Activated T-cell treated with anti-CD3 and anti-CD28 coated beads, Interleukin-2, amount 50 U/mL, for 72 hours (primary cell): ENCODE measurements at regions not wholly inside any gene's neighbourhood (a gene's known extent, or its start where the extent isn't known, plus 50 kb on each side); places are given as distances from the start of the nearest gene placed in this dataset.

Experiments
- ATAC-seq, 2 donors: fragments of 150-1000 bp; cut with Tn5 transposase; replicated peaks in 1 of 2; 2 replicates each; pipeline ENCODE4 v1.10.0; 2021; ENCODE audit warnings: moderate library complexity in 2 of 2, mild to moderate bottlenecking in 1 of 2
- DNase-seq, 2 donors: peaks; one replicate each; pipeline ENCODE4 v3.0.0; 2021 to 2022; ENCODE audit warnings: mixed read lengths in 1 of 2
- H3K27ac Mint-ChIP-seq: one replicate; pipeline ENCODE4 v1.8.0; 2022; ENCODE audit warnings: mild to moderate bottlenecking, moderate library complexity, mixed read lengths
- H3K27me3 Mint-ChIP-seq: one replicate; pipeline ENCODE4 v1.8.0; 2022; ENCODE audit warnings: low read depth, mixed read lengths
- H3K36me3 Mint-ChIP-seq, 2 donors: one replicate each; pipeline ENCODE4 v1.8.0; 2022; ENCODE audit warnings: mixed read lengths in 2 of 2, mild to moderate bottlenecking in 1 of 2; ENCODE audit not compliant: insufficient read depth in 2 of 2
- H3K4me1 Mint-ChIP-seq: one replicate; pipeline ENCODE4 v1.8.0; 2022; ENCODE audit warnings: low read depth, mixed read lengths
- H3K4me3 Mint-ChIP-seq, 2 donors: one replicate each; pipeline ENCODE4 v1.8.0; 2022; ENCODE audit warnings: mild to moderate bottlenecking in 2 of 2, mixed read lengths in 2 of 2, moderate library complexity in 2 of 2
- H3K9me3 Mint-ChIP-seq, 2 donors: one replicate each; pipeline ENCODE4 v1.8.0; 2022; ENCODE audit warnings: mixed read lengths in 2 of 2

GRCh38 chr9:14560194-14560593, 133.0 kb downstream of the ZDHHC21 start:
- peaks cover 12% of the 10 kb centered on the region for H3K4me1 Mint-ChIP-seq
- peaks cover 26% of the 10 kb centered on the region for H3K27me3 Mint-ChIP-seq
- peaks cover 2% of the 10 kb centered on the region in 2 donors for H3K9me3 Mint-ChIP-seq
- H3K4me3 Mint-ChIP-seq: no peak overlapping the region
- H3K27ac Mint-ChIP-seq: no peak overlapping the region
- ATAC-seq (peak; percentile 93 to 94), DNase-seq (peak; percentile 26 to 33)
- H3K36me3 Mint-ChIP-seq: peaks cover 4 to 8% of the 10 kb centered on the region in 2 donors

GRCh38 chr9:14554886-14555285, 138.3 kb downstream of the ZDHHC21 start:
- no peak for ATAC-seq
- Mint-ChIP-seq H3K9me3 (peaks cover 2% of the 10 kb centered on the region in 2 donors), H3K36me3 (peaks cover 4 to 8% of the 10 kb centered on the region in 2 donors), H3K27ac (no peak overlapping the region), H3K4me3 (no peak overlapping the region), H3K4me1 (peaks cover under 1% of the 10 kb centered on the region), H3K27me3 (peaks cover 11% of the 10 kb centered on the region)
- no peak for DNase-seq

DNA sequence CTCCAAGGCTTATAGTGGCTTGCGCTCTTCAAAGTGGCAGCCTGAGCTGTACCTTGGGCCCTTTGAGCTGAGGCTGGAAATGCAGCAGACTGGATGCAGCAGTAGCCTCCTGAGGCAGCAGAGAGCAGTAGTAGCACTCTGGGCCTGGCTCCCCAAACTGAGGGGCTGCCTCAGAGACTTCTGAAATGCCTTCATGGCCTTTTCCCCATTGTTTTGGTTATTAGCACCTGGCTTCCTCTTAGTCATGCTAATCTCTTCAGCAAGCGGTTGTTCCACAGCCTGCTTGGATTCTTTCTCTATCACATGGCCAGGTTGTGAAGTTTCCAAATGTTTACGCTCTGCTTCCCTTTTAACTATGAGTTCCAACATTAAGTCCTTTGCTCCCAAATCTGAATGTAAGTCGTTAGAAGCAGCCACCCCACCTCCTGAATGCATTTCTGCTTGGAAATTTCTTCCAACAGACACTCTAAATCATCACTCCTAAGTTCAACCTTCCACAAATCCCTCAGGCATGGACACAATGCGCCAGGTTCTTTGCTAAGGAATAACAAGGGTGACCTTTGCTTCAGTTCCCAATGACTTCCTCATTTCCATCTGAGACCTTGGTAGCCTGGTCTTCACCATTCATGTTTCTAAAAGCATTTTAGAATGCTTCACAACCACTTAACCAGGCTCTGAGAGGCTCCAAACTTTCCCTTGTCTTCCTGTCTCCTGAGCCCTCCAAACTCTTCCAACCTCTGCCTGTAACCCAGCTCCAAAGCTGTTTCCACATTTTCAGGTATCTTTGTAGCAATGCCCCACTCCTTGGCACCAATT, 145.8 kb downstream of the ZDHHC21 start:
- Mint-ChIP-seq H3K4me1 (no peaks in the 10 kb centered on the region), H3K9me3 (peaks cover 0 to 2% of the 10 kb centered on the region in 2 donors), H3K27me3 (peaks cover 11% of the 10 kb centered on the region), H3K36me3 (no peaks in the 10 kb centered on the region), H3K4me3 (no peak overlapping the region), H3K27ac (no peak overlapping the region)
- no peak for DNase-seq
- no peak for ATAC-seq

GRCh38 chr9:14546693-14547092, 146.5 kb downstream of the ZDHHC21 start:
- Mint-ChIP-seq H3K36me3 (no peaks in the 10 kb centered on the region), H3K27me3 (peaks cover 18% of the 10 kb centered on the region), H3K4me1 (no peaks in the 10 kb centered on the region), H3K9me3 (peaks cover 0 to 2% of the 10 kb centered on the region in 2 donors), H3K27ac (no peak overlapping the region), H3K4me3 (no peak overlapping the region)
- DNase-seq (no peak), ATAC-seq (no peak)

GRCh38 chr9:14542071-14542470, 151.2 kb downstream of the ZDHHC21 start:
- no peaks in the 10 kb centered on the region for H3K36me3 Mint-ChIP-seq
- no peak overlapping the region for H3K27ac Mint-ChIP-seq
- ATAC-seq (no peak), DNase-seq (no peak)
- H3K4me1 Mint-ChIP-seq: no peaks in the 10 kb centered on the region
- H3K9me3 Mint-ChIP-seq: peaks cover 0 to 2% of the 10 kb centered on the region in 2 donors
- no peak overlapping the region for H3K4me3 Mint-ChIP-seq
- H3K27me3 Mint-ChIP-seq: peaks cover 22% of the 10 kb centered on the region

- no peak for ATAC-seq
- Mint-ChIP-seq H3K27ac (no peak overlapping the region), H3K4me3 (no peak overlapping the region), H3K4me1 (no peaks in the 10 kb centered on the region), H3K36me3 (no peaks in the 10 kb centered on the region), H3K27me3 (peaks cover 42% of the 10 kb centered on the region), H3K9me3 (peaks cover 0 to 2% of the 10 kb centered on the region in 2 donors)
- DNase-seq: no peak
These were observed 154.7 kb downstream of the ZDHHC21 start for GRCh38 chr9:14538526-14538925.

- Mint-ChIP-seq H3K36me3 (no peaks in the 10 kb centered on the region), H3K4me3 (no peak overlapping the region), H3K4me1 (no peaks in the 10 kb centered on the region), H3K27ac (no peak overlapping the region), H3K9me3 (no peaks in the 10 kb centered on the region), H3K27me3 (peaks cover 20% of the 10 kb centered on the region)
- no peak for ATAC-seq
- DNase-seq: no peak
These were observed 157.9 kb downstream of the ZDHHC21 start for GRCh38 chr9:14535161-14535955.

DNA sequence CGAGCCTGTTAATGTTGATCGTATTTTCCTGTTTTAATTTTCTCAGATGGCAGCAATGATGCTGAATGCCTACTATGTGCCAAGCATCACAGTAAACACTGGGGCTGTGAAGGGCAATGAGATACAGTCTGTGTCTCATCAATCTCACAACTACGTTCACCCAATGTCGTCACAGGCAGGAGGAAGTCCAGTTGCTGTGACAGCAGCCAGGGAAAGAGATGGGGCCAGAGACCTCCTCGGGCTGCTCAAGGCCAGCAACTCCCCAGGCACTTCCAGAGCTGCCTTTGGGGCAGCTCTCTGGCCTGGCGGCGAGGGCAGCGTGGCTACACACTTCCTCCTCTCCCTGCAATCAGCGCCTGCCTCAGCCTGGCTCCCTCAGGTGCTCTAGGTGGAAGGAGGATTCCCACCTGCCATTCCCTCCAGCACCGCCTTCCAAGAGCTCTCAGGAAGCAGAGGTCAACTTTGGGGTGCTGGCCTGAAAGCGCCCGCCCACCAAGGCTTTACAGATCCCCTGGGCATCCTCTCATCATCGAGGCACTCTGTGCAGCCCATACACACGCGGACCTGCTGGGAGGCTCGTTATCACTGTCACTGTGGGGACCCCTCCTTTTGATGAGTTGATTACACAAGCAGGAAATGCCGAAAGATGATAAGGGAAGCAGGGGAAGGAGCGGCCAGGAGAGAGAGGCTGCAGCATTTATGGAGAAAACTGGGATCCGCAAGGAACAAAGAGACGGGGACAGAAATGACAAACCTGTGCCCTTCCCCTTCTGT, 159.2 kb downstream of the ZDHHC21 start:
- H3K36me3 Mint-ChIP-seq: no peaks in the 10 kb centered on the region
- H3K27me3 Mint-ChIP-seq: peaks cover 20% of the 10 kb centered on the region
- ATAC-seq (no peak), DNase-seq (no peak)
- H3K27ac Mint-ChIP-seq: no peak overlapping the region
- H3K9me3 Mint-ChIP-seq: no peaks in the 10 kb centered on the region
- no peak overlapping the region for H3K4me3 Mint-ChIP-seq
- no peaks in the 10 kb centered on the region for H3K4me1 Mint-ChIP-seq

DNA sequence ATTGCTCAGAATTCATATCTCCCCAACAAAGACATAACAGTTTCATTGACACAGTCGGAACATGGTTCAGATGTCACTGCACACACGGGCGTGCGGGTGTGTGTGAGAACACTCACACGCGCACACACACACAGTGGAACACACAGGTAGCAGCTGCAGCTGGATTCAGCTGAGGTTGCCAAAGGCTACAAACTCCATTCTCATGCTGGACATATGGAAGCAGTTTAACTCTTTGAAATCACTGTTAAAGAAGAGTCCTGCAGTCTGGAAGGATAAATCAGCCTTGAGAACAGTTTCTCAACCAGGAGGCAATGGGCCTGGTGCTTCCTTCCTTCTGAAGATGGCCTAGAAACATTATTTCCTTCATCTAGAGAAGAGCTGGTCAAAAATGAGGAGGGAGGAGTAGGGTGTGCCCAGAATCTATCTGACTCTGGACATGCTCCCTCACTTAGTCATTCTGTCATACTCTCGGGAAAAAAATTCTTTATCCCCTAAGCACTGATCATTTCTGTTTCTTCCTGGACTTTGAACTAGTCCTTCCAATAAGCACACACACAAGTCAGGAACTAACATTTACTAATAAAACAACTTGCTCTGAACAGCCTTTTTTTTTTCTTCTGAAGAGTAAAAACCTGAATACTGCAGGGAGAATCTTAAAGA, 160.6 kb downstream of the ZDHHC21 start:
- H3K4me3 Mint-ChIP-seq: no peak overlapping the region
- H3K9me3 Mint-ChIP-seq: no peaks in the 10 kb centered on the region
- peaks cover 26% of the 10 kb centered on the region for H3K27me3 Mint-ChIP-seq
- DNase-seq (no peak), ATAC-seq (no peak)
- no peaks in the 10 kb centered on the region for H3K4me1 Mint-ChIP-seq
- no peaks in the 10 kb centered on the region for H3K36me3 Mint-ChIP-seq
- H3K27ac Mint-ChIP-seq: no peak overlapping the region

DNA sequence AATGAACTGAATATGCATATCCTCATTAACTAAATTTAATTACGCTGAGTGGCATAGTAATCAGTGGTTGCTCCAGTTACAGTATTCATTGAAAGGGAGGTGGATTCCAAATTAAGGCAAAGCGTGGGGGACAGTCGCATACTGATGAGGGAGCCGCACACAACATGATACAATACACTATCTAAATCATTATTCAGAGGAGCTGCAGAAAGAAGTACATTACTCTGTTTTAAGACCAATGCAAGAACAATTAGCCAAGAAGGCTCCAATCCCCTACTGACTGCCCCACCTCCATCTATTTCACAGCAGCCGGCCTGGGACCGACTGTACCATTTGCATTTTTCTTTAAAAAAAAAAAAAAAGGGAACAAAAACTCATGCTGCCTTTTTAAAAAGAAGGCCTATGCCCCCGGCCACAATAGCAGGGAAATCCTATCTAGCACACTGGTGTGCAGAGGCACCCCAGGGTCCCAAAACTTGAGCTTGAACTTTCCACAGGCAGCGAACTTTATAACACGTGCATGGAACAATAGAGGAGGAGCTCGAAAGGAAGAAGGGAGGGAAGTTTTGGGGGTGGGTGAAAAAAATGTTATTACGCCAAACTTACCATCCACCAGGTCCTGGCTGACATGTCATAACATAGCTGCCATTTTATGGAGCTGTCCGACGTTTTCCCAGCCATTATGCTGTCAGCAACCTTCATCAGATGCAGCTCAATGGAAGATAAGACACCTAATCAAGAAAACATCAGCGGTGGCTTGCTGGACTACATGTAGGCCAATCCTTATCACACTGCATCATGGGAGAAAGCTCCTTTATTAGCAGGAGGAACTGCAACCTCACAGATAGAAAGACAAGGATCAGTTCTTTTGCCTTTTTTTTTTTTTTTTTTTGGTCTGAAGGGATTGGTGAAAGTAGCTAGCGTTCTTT, 161.6 kb downstream of the ZDHHC21 start:
- no peak for ATAC-seq
- DNase-seq: no peak
- no peaks in the 10 kb centered on the region for H3K9me3 Mint-ChIP-seq
- no peak overlapping the region for H3K27ac Mint-ChIP-seq
- peaks cover 26% of the 10 kb centered on the region for H3K27me3 Mint-ChIP-seq
- no peak overlapping the region for H3K4me3 Mint-ChIP-seq
- H3K36me3 Mint-ChIP-seq: no peaks in the 10 kb centered on the region
- no peaks in the 10 kb centered on the region for H3K4me1 Mint-ChIP-seq

- Mint-ChIP-seq H3K27me3 (peaks cover 26% of the 10 kb centered on the region), H3K4me1 (no peaks in the 10 kb centered on the region)
These were observed 162.4 kb downstream of the ZDHHC21 start for GRCh38 chr9:14530841-14531240.

GRCh38 chr9:14530366-14530765, 162.9 kb downstream of the ZDHHC21 start:
- Mint-ChIP-seq H3K27me3 (peaks cover 24% of the 10 kb centered on the region), H3K4me3 (no peak overlapping the region), H3K36me3 (no peaks in the 10 kb centered on the region), H3K4me1 (no peaks in the 10 kb centered on the region), H3K27ac (no peak overlapping the region), H3K9me3 (no peaks in the 10 kb centered on the region)
- DNase-seq: no peak
- ATAC-seq: no peak

More at GRCh38 chr9:14530841-14531240, 162.4 kb downstream of the ZDHHC21 start:
- no peaks in the 10 kb centered on the region for H3K36me3 Mint-ChIP-seq
- ATAC-seq (no peak), DNase-seq (no peak)
- H3K4me3 Mint-ChIP-seq: no peak overlapping the region
- H3K27ac Mint-ChIP-seq: no peak overlapping the region
- H3K9me3 Mint-ChIP-seq: no peaks in the 10 kb centered on the region
